ENCODE measurements at regions not wholly inside any gene's neighbourhood (a gene's known extent, or its start where the extent isn't known, plus 50 kb on each side); places are given as distances from the start of the nearest gene placed in this dataset.

DNA sequence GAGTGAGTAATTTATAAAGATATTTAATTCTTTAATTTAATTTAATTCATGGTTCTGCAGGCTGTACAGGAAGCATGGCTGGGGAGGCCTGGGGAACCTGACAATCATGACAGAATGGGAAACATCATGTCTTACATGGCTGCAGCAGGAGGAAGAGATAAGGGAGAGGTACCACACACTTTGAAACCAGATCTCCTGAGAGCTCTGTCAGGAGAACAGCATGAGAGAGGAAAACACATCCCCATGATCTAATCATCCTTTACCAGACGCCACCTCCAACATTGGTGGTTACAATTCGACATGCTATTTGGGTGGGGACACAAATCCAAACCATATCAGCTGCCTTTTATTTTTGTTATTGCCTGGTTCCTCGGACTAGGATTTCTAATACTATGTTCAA is 928.6 kb downstream of the TMEM121 start:
- TF ChIP-seq SUZ12 (IDR thresholded peaks at IDR 0.05; ENCODE audit: extremely low read depth, insufficient read depth, insufficient read length) (no peak), YY1 (IDR thresholded peaks at IDR 0.05; ENCODE audit: insufficient read depth, insufficient read length) (no peak)

All from NT2/D1 (cell line).